HEK293 (cell line): ENCODE measurements at regions not wholly inside any gene's neighbourhood (a gene's known extent, or its start where the extent isn't known, plus 50 kb on each side); places are given as distances from the start of the nearest gene placed in this dataset.

Source experiments
- CTCF ChIA-PET: fragments of 350-600 bp; formaldehyde crosslinking; extraction: SDS; loops from one replicate; lab custom pipeline; 2021; ENCODE audit warnings: antibody characterized with exemption; lab: Yijun Ruan, JAX
- POLR2A ChIA-PET: fragments of 300-600 bp; formaldehyde crosslinking; extraction: SDS; loops from one replicate; lab custom pipeline; 2020; ENCODE audit warnings: antibody characterized with exemption, inconsistent platforms; lab: Yijun Ruan, JAX
- H3K27ac ChIP-seq: fragments of 200-500 bp; sonication (Bioruptor generic); 2 replicates; pipeline ENCODE4 v1.5.1; 2014; ENCODE audit warnings: low read depth, low read length, control low read depth, inconsistent platforms; ENCODE audit errors: extremely low read depth
- H3K36me3 ChIP-seq, 2 experiments: fragments of 200-500 bp in 1 of 2; sonication (Bioruptor generic) in 1 of 2; 1 replicate in 1 of 2; 2 replicates in 1 of 2; pipeline ENCODE4 v1.5.1; 2014 to 2017; ENCODE audit warnings: inconsistent platforms in 2 of 2, low read length in 2 of 2; ENCODE audit not compliant: control insufficient read depth in 2 of 2, insufficient read depth in 1 of 2
- H3K4me1 ChIP-seq: fragments of 200-500 bp; sonication (Bioruptor generic); 2 replicates; pipeline ENCODE4 v1.5.1; 2014; ENCODE audit warnings: mild to moderate bottlenecking, low read length, inconsistent platforms; ENCODE audit not compliant: control insufficient read depth, insufficient read depth
- H3K4me3 ChIP-seq: 2 replicates; pipeline ENCODE4 v1.5.1; 2011; ENCODE audit warnings: low read depth, mild to moderate bottlenecking, control low read depth, low read length, moderate library complexity
- H3K9me3 ChIP-seq: fragments of 200-500 bp; sonication (Bioruptor generic); 2 replicates; pipeline ENCODE4 v1.5.1; 2014; ENCODE audit warnings: low read depth, low read length, inconsistent platforms; ENCODE audit not compliant: control insufficient read depth, insufficient read depth
- BCL6B ChIP-seq: fragments of 450-650 bp; formaldehyde crosslinking; IDR thresholded peaks from 2 replicates; pipeline ENCODE4 v1.5.1; 2017; ENCODE audit warnings: missing biosample characterization, missing genetic modification characterization
- KLF10 ChIP-seq: fragments of 450-650 bp; IDR thresholded peaks from 2 replicates; pipeline ENCODE4 v1.5.1; 2018; ENCODE audit warnings: missing biosample characterization, mild to moderate bottlenecking, missing genetic modification characterization
- PBX3 ChIP-seq: sonication (generic); formaldehyde crosslinking; IDR thresholded peaks from 2 replicates; pipeline ENCODE4 v1.8.1; 2022; ENCODE audit warnings: mild to moderate bottlenecking, moderate library complexity, missing genetic modification reagents
- SP3 ChIP-seq: fragments of 450-650 bp; formaldehyde crosslinking; IDR thresholded peaks from 2 replicates; pipeline ENCODE4 v1.5.1; 2016; ENCODE audit warnings: missing biosample characterization, missing genetic modification characterization
- TRIM28 ChIP-seq: IDR thresholded peaks from 2 replicates; pipeline ENCODE4 v1.6.1; 2011; ENCODE audit warnings: low read length, control low read depth, borderline replicate concordance
- ZBTB11 ChIP-seq: fragments of 450-650 bp; formaldehyde crosslinking; conservative IDR thresholded peaks from 2 replicates; pipeline ENCODE4 v1.5.1; 2016; ENCODE audit warnings: low read depth, missing biosample characterization, missing genetic modification characterization
- ZIC2 ChIP-seq: fragments of 450-650 bp; formaldehyde crosslinking; IDR thresholded peaks from 2 replicates; pipeline ENCODE4 v1.5.1; 2016; ENCODE audit warnings: missing biosample characterization, missing genetic modification characterization
- ZNF239 ChIP-seq: fragments of 450-650 bp; formaldehyde crosslinking; IDR thresholded peaks from 2 replicates; pipeline ENCODE4 v1.5.1; 2016; ENCODE audit warnings: missing biosample characterization, missing genetic modification characterization
- ZNF26 ChIP-seq: fragments of 450-650 bp; formaldehyde crosslinking; IDR thresholded peaks from 2 replicates; pipeline ENCODE4 v1.5.1; 2016; ENCODE audit warnings: missing biosample characterization, missing genetic modification characterization
- ZNF398 ChIP-seq: fragments of 450-650 bp; formaldehyde crosslinking; IDR thresholded peaks from 2 replicates; pipeline ENCODE4 v1.5.1; 2017; ENCODE audit warnings: missing biosample characterization, missing genetic modification characterization
- ZNF416 ChIP-seq: fragments of 450-650 bp; formaldehyde crosslinking; IDR thresholded peaks from 2 replicates; pipeline ENCODE4 v1.5.1; 2016; ENCODE audit warnings: missing biosample characterization, missing genetic modification characterization
- ZNF518A ChIP-seq: fragments of 450-650 bp; formaldehyde crosslinking; conservative IDR thresholded peaks from 2 replicates; pipeline ENCODE4 v1.5.1; 2016; ENCODE audit warnings: low read depth, missing biosample characterization, missing genetic modification characterization
- ZNF530 ChIP-seq: fragments of 450-650 bp; formaldehyde crosslinking; IDR thresholded peaks from 2 replicates; pipeline ENCODE4 v1.5.1; 2016; ENCODE audit warnings: low read depth, missing biosample characterization, missing genetic modification characterization
- ZNF639 ChIP-seq: fragments of 450-650 bp; formaldehyde crosslinking; IDR thresholded peaks from 2 replicates; pipeline ENCODE4 v1.5.1; 2016; ENCODE audit warnings: missing biosample characterization, missing genetic modification characterization
- ZNF654 ChIP-seq: fragments of 450-650 bp; formaldehyde crosslinking; IDR thresholded peaks from 2 replicates; pipeline ENCODE4 v1.5.1; 2016; ENCODE audit warnings: low read depth, missing biosample characterization, missing genetic modification characterization
- ZNF677 ChIP-seq: fragments of 450-650 bp; IDR thresholded peaks from 2 replicates; pipeline ENCODE4 v1.5.0; 2018; ENCODE audit warnings: missing biosample characterization, mild to moderate bottlenecking, missing genetic modification characterization, moderate library complexity
- ZSCAN4 ChIP-seq: fragments of 450-650 bp; formaldehyde crosslinking; IDR thresholded peaks from 2 replicates; pipeline ENCODE4 v1.5.1; 2017; ENCODE audit warnings: missing biosample characterization, missing genetic modification characterization

- Histone ChIP-seq H3K4me3 (no peak overlapping the region), H3K36me3 (no peaks in the 10 kb centered on the region)
- no peak for TF ChIP-seq ZNF530 (tag by site-specific recombination)
- no peak for TF ChIP-seq ZNF398
- no peak for TF ChIP-seq ZBTB11 (tag by site-specific recombination)
- no peak for TF ChIP-seq ZIC2 (tag by site-specific recombination)
- TF ChIP-seq ZNF239 (tag by site-specific recombination), result no peak
- TF ChIP-seq ZNF639 (tag by site-specific recombination), result no peak
- TF ChIP-seq SP3 (tag by site-specific recombination), result no peak
- TF ChIP-seq ZNF677, result no peak
- TF ChIP-seq KLF10 (tag by site-specific recombination), result no peak
- TF ChIP-seq ZNF654 (tag by site-specific recombination), result no peak
- TF ChIP-seq TRIM28, result no peak
- no peak for TF ChIP-seq ZNF416
- TF ChIP-seq, all 188 proteins: peak for 0
- Histone ChIP-seq H3K9me3 (no peaks in the 10 kb centered on the region), H3K27ac (no peak overlapping the region), H3K4me1 (no peaks in the 10 kb centered on the region)
- ChIA-PET POLR2A (no interaction called here), CTCF (interaction anchor here (0.5 kb wide), 1 partner anchor 28 kb away, joined by 3 read pairs; no protein-coding TSS in a partner anchor)
These were observed 291.6 kb upstream of the CFAP20DC start for GRCh38 chr3:59341459-59341858.

GRCh38 chr3:59339818-59340217 is 290.0 kb upstream of the CFAP20DC start:
- ChIA-PET CTCF (interaction anchor here (0.6 kb wide), 1 partner anchor 11 kb away, joined by 3 read pairs; no protein-coding TSS in a partner anchor), POLR2A (no interaction called here)
- no peaks in the 10 kb centered on the region for H3K4me1 ChIP-seq
- H3K36me3 ChIP-seq, result no peaks in the 10 kb centered on the region
- H3K9me3 ChIP-seq, result no peaks in the 10 kb centered on the region
- H3K4me3 ChIP-seq, result no peak overlapping the region
- no peak overlapping the region for H3K27ac ChIP-seq
- TF ChIP-seq ZNF518A, result no peak
- TF ChIP-seq ZSCAN4 (tag by site-specific recombination), result no peak
- TF ChIP-seq BCL6B, result no peak
- no peak for TF ChIP-seq TRIM28
- no peak for TF ChIP-seq PBX3 (CRISPR knock-in tag)
- TF ChIP-seq ZNF26 (tag by site-specific recombination), result no peak
